Right lobe of liver (tissue), 4 donors: ENCODE measurements at regions not wholly inside any gene's neighbourhood (a gene's known extent, or its start where the extent isn't known, plus 50 kb on each side); places are given as distances from the start of the nearest gene placed in this dataset.

ENCODE experiments used
- POLR2A ChIP-seq: fragments of 450-650 bp; IDR thresholded peaks from one replicate; pipeline ENCODE4 v1.6.1; 2017; ENCODE audit warnings: antibody characterized with exemption, mild to moderate bottlenecking
- TF ChIP-seq, protein P1 (sequence below), 4 donors: fragments of 200-600 bp in 3 of 4; fragments of 450-650 bp in 1 of 4; IDR thresholded peaks; one replicate each; pipeline versions ENCODE4 v1.5.1 to v1.8.0; 2016 to 2022; ENCODE audit warnings: antibody characterized with exemption in 4 of 4, mild to moderate bottlenecking in 2 of 4
- donor health status: DM: no; HTN: no; CAD: no.
- donor health status: DM: no; HTN: no; CAD: no.
- donor health status: DM: no; HTN: yes; CAD: no.

DNA sequence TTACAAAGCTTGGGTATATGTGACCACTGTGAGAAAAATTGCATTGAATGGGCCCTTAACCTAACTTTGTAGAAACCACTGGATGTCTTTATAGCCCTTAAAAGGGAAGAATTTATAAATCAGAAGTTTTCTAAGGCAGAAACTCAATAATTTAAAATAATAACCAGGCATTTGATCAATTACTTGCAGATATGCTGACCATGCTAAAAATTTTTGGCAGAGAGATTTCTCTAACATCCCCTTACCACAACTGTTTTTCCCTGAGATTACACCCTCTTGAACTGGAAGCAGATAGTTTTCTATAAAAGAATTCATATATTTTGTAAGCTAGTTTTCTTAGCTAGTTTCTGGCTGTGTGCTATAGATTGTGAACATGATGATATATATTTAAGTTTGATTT lies 428.3 kb downstream of the KIF4B start:
- TF ChIP-seq, protein P1, sequence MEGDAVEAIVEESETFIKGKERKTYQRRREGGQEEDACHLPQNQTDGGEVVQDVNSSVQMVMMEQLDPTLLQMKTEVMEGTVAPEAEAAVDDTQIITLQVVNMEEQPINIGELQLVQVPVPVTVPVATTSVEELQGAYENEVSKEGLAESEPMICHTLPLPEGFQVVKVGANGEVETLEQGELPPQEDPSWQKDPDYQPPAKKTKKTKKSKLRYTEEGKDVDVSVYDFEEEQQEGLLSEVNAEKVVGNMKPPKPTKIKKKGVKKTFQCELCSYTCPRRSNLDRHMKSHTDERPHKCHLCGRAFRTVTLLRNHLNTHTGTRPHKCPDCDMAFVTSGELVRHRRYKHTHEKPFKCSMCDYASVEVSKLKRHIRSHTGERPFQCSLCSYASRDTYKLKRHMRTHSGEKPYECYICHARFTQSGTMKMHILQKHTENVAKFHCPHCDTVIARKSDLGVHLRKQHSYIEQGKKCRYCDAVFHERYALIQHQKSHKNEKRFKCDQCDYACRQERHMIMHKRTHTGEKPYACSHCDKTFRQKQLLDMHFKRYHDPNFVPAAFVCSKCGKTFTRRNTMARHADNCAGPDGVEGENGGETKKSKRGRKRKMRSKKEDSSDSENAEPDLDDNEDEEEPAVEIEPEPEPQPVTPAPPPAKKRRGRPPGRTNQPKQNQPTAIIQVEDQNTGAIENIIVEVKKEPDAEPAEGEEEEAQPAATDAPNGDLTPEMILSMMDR (IDR thresholded peaks at IDR 0.05) = no peak
- TF ChIP-seq POLR2A = no peak
